GM23338 (cell line): ENCODE measurements at regions not wholly inside any gene's neighbourhood (a gene's known extent, or its start where the extent isn't known, plus 50 kb on each side); places are given as distances from the start of the nearest gene placed in this dataset.

Experiments
- ATAC-seq: fragments of 200-7000 bp; cut with Tn5 transposase; 3 replicates; pipeline ENCODE4 v1.9.1; 2020
- DNase-seq: peaks from one replicate; pipeline ENCODE4 v3.0.0-alpha.2; 2015; ENCODE audit warnings: low spot score
- H2AFZ ChIP-seq: fragments of 200-600 bp; sonication (generic); 2 replicates; pipeline ENCODE4 v1.8.0; 2016; ENCODE audit warnings: antibody characterized with exemption, mild to moderate bottlenecking, moderate library complexity
- H3F3A ChIP-seq: fragments of 200-600 bp; sonication (generic); replicated peaks from 2 replicates; pipeline ENCODE4 v1.8.0; 2017; ENCODE audit warnings: antibody characterized with exemption, mixed run types, low read depth
- H3K27ac ChIP-seq: fragments of 200-600 bp; sonication (generic); 2 replicates; pipeline ENCODE4 v1.6.1; 2016; ENCODE audit warnings: low read depth
- H3K27me3 ChIP-seq: fragments of 200-600 bp; sonication (generic); 2 replicates; pipeline ENCODE4 v1.8.0; 2016; ENCODE audit warnings: mild to moderate bottlenecking, mixed run types, moderate library complexity; ENCODE audit not compliant: insufficient read depth
- H3K36me3 ChIP-seq: fragments of 200-600 bp; sonication (generic); 2 replicates; pipeline ENCODE4 v1.8.0; 2016; ENCODE audit warnings: mild to moderate bottlenecking; ENCODE audit not compliant: insufficient read depth
- H3K4me1 ChIP-seq: fragments of 200-600 bp; sonication (generic); 2 replicates; pipeline ENCODE4 v1.8.0; 2016; ENCODE audit warnings: mild to moderate bottlenecking, moderate library complexity; ENCODE audit not compliant: insufficient read depth
- H3K4me2 ChIP-seq: fragments of 200-600 bp; sonication (generic); 2 replicates; pipeline ENCODE4 v1.7.1; 2017; ENCODE audit warnings: mixed run types
- H3K4me3 ChIP-seq: fragments of 200-600 bp; sonication (generic); 2 replicates; pipeline ENCODE4 v1.6.1; 2016; ENCODE audit warnings: mixed run types
- H3K79me2 ChIP-seq: fragments of 200-600 bp; sonication (generic); replicated peaks from 2 replicates; pipeline ENCODE4 v1.8.0; 2017; ENCODE audit warnings: mild to moderate bottlenecking; ENCODE audit not compliant: insufficient read depth
- H3K9me2 ChIP-seq: fragments of 200-600 bp; sonication (generic); 2 replicates; pipeline ENCODE4 v1.8.0; 2017; ENCODE audit not compliant: insufficient read depth
- H4K20me1 ChIP-seq: fragments of 200-600 bp; sonication (generic); replicated peaks from 2 replicates; pipeline ENCODE4 v1.8.0; 2017; ENCODE audit warnings: mild to moderate bottlenecking; ENCODE audit not compliant: insufficient read depth
- H3K27ac Mint-ChIP-seq: 2 replicates; pipeline ENCODE4 v1.8.0; 2020; ENCODE audit warnings: inconsistent platforms, mild to moderate bottlenecking, moderate library complexity, mixed read lengths
- H3K27me3 Mint-ChIP-seq: 3 replicates; pipeline ENCODE4 v1.8.0; 2022; ENCODE audit warnings: low read depth, mild to moderate bottlenecking, moderate library complexity, mixed read lengths, inconsistent platforms; ENCODE audit not compliant: insufficient read depth, poor library complexity
- H3K36me3 Mint-ChIP-seq: 3 replicates; pipeline ENCODE4 v1.8.0; 2021; ENCODE audit warnings: low read depth, mild to moderate bottlenecking, inconsistent platforms, moderate library complexity, mixed read lengths
- H3K4me1 Mint-ChIP-seq: 3 replicates; pipeline ENCODE4 v1.8.0; 2020; ENCODE audit warnings: mild to moderate bottlenecking, inconsistent platforms, mixed read lengths
- H3K4me3 Mint-ChIP-seq: 3 replicates; pipeline ENCODE4 v1.8.0; 2021; ENCODE audit warnings: moderate library complexity, mild to moderate bottlenecking, inconsistent platforms, mixed read lengths
- H3K9me3 Mint-ChIP-seq: 3 replicates; pipeline ENCODE4 v1.8.0; 2020; ENCODE audit warnings: moderate library complexity, mild to moderate bottlenecking, inconsistent platforms, mixed read lengths
- CREB1 ChIP-seq: fragments of 250-450 bp; sonication (Bioruptor Pico); IDR thresholded peaks from 2 replicates; pipeline ENCODE4 v1.5.0; 2020; ENCODE audit warnings: low read depth, mild to moderate bottlenecking, moderate library complexity
- CTCF ChIP-seq, 2 experiments: fragments of 200-600 bp in 1 of 2; sonication (generic) in 1 of 2; conservative IDR thresholded peaks; 2 replicates each; pipeline versions ENCODE4 v1.5.1 to v1.6.1; 2016 to 2017; ENCODE audit warnings: antibody characterized with exemption in 2 of 2, low read depth in 2 of 2, mild to moderate bottlenecking in 2 of 2, moderate library complexity in 1 of 2
- ETS1 ChIP-seq: IDR thresholded peaks from 2 replicates; pipeline ENCODE4 v1.6.1; 2016; ENCODE audit warnings: antibody characterized with exemption
- EZH2 ChIP-seq: fragments of 200-600 bp; sonication (generic); IDR thresholded peaks from one replicate; pipeline ENCODE4 v1.8.0; 2017; ENCODE audit warnings: antibody characterized with exemption, mild to moderate bottlenecking, low read depth; ENCODE audit not compliant: unreplicated experiment
- EZH2phosphoT487 ChIP-seq: fragments of 200-600 bp; sonication (generic); IDR thresholded peaks from one replicate; pipeline ENCODE4 v1.8.1; 2018; ENCODE audit warnings: antibody characterized with exemption; ENCODE audit not compliant: unreplicated experiment
- JUNB ChIP-seq: IDR thresholded peaks from one replicate; pipeline ENCODE4 v1.6.1; 2016; ENCODE audit warnings: antibody characterized with exemption; ENCODE audit not compliant: unreplicated experiment
- NANOG ChIP-seq: IDR thresholded peaks from 2 replicates; pipeline ENCODE4 v1.6.1; 2016; ENCODE audit warnings: antibody characterized with exemption, borderline replicate concordance
- POLR2AphosphoS5 ChIP-seq: IDR thresholded peaks from 2 replicates; pipeline ENCODE4 v1.6.1; 2016; ENCODE audit warnings: antibody characterized with exemption, low read depth
- STAT1 ChIP-seq: IDR thresholded peaks from one replicate; pipeline ENCODE4 v1.6.1; 2016; ENCODE audit warnings: antibody characterized with exemption; ENCODE audit not compliant: unreplicated experiment
- ZNF114 ChIP-seq: fragments of 250-450 bp; sonication (Bioruptor Pico); IDR thresholded peaks from 2 replicates; pipeline ENCODE4 v1.5.0; 2020; ENCODE audit warnings: mild to moderate bottlenecking, moderate library complexity
- ZNF462 ChIP-seq: fragments of 250-450 bp; sonication (Bioruptor Pico); IDR thresholded peaks from 2 replicates; pipeline ENCODE4 v1.5.0; 2020; ENCODE audit warnings: mild to moderate bottlenecking, moderate library complexity

GRCh38 chr9:99401680-99402504 is 179.8 kb downstream of the SEC61B start:
- no peak overlapping the region for H3K27ac Mint-ChIP-seq
- H3K27me3 ChIP-seq = no peaks in the 10 kb centered on the region
- H3K4me2 ChIP-seq = no peak overlapping the region
- no peaks in the 10 kb centered on the region for H3K36me3 Mint-ChIP-seq
- DNase-seq (no peak), ATAC-seq (no peak)
- TF ChIP-seq ETS1 = no peak
- H3K4me3 ChIP-seq = no peak overlapping the region
- H3K9me2 ChIP-seq = no peaks in the 10 kb centered on the region
- H3K36me3 ChIP-seq = no peaks in the 10 kb centered on the region
- H4K20me1 ChIP-seq = no peaks in the 10 kb centered on the region; the same call in 1 of the 2 replicates
- H2AFZ ChIP-seq = no peak overlapping the region
- no peaks in the 10 kb centered on the region for H3K4me1 ChIP-seq
- H3K79me2 ChIP-seq = no peaks in the 10 kb centered on the region
- no peak overlapping the region for H3K27ac ChIP-seq
- H3F3A ChIP-seq = no peaks in the 10 kb centered on the region
- H3K4me3 Mint-ChIP-seq = no peak overlapping the region
- H3K9me3 Mint-ChIP-seq = no peaks in the 10 kb centered on the region
- no peaks in the 10 kb centered on the region for H3K27me3 Mint-ChIP-seq
- H3K4me1 Mint-ChIP-seq = no peaks in the 10 kb centered on the region

GRCh38 chr9:99403371-99403770 is 181.3 kb downstream of the SEC61B start:
- Histone ChIP-seq H3K36me3 (no peaks in the 10 kb centered on the region), H3F3A (no peaks in the 10 kb centered on the region), H3K9me2 (no peaks in the 10 kb centered on the region), H3K27me3 (no peaks in the 10 kb centered on the region), H3K27ac (no peak overlapping the region), H3K79me2 (no peaks in the 10 kb centered on the region), H2AFZ (no peak overlapping the region), H3K4me1 (no peaks in the 10 kb centered on the region), H4K20me1 (no peaks in the 10 kb centered on the region; the same call in 1 of the 2 replicates), H3K4me2 (no peak overlapping the region), H3K4me3 (no peak overlapping the region)
- H3K4me1 Mint-ChIP-seq = no peaks in the 10 kb centered on the region
- H3K27me3 Mint-ChIP-seq = no peaks in the 10 kb centered on the region
- H3K36me3 Mint-ChIP-seq = no peaks in the 10 kb centered on the region
- H3K9me3 Mint-ChIP-seq = no peaks in the 10 kb centered on the region
- no peak overlapping the region for H3K4me3 Mint-ChIP-seq
- H3K27ac Mint-ChIP-seq = no peak overlapping the region
- DNase-seq = no peak
- no peak for ATAC-seq
- TF ChIP-seq CTCF (conservative IDR thresholded peaks at IDR 0.05; ENCODE audit: low read depth in 2 of 2) = no peak
- TF ChIP-seq NANOG = no peak
- no peak for TF ChIP-seq EZH2phosphoT487
- TF ChIP-seq STAT1 = no peak
- no peak for TF ChIP-seq JUNB
- no peak for TF ChIP-seq ZNF114 (CRISPR knock-in tag)
- TF ChIP-seq POLR2AphosphoS5 = no peak
- no peak for TF ChIP-seq ZNF462 (CRISPR knock-in tag)
- TF ChIP-seq ETS1 = no peak
- no peak for TF ChIP-seq EZH2
- no peak for TF ChIP-seq CREB1 (CRISPR knock-in tag)
